ENCODE measurements at regions not wholly inside any gene's neighbourhood (a gene's known extent, or its start where the extent isn't known, plus 50 kb on each side); places are given as distances from the start of the nearest gene placed in this dataset.

DNA sequence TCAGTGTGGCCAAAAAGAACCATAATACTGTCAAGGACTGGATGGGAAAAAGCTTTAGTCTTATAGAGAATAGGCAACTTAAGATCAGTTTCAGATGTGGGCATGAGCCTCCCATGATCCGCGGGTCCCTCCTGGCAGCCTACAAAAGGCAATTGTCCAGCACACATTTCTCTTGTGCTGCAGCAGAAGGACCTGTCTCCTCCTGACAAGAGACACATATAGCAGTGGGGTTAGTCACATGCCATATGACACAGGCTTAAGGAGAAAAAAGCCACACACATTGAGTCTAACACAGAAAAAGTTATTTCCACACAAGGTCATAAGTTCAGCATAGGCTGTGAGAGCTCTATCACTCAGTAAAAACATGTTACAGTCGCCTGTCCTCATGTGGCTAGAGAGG is 1378.7 kb upstream of the PRR20A start:
- no peak for ATAC-seq
- TF ChIP-seq TCF4 (CRISPR knock-in tag; IDR thresholded peaks at IDR 0.05; ENCODE audit: borderline replicate concordance) = no peak
- no peak for TF ChIP-seq ZNF70 (CRISPR knock-in tag; IDR thresholded peaks at IDR 0.05)
- TF ChIP-seq ZNF8 (CRISPR knock-in tag; IDR thresholded peaks at IDR 0.05) = no peak

DNA sequence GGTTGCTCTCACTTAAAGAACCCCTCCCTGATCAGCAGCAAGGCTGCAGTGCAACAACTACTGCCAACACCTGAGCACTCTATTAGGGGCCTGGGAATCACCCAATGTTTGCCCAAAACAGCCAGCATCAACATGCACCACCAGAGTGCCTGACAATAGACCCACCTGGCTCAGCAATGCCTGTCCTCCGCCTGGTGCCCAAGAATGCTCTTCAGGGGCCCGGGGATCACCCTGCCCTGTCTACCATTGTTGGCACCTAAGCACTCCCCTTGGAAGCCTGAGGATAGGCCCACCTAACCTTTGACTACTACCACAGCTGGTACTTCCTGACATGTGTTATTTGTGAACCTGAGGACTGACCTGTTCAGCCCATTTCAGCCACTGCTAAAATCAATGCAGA is 1363.1 kb upstream of the PRR20A start:
- no peak for ATAC-seq
- TF ChIP-seq PPARA (CRISPR knock-in tag; IDR thresholded peaks at IDR 0.05; ENCODE audit: borderline replicate concordance) (no peak), ISL1 (CRISPR knock-in tag; IDR thresholded peaks at IDR 0.05) (no peak), CSRNP3 (CRISPR knock-in tag; IDR thresholded peaks at IDR 0.05) (no peak), ZC3H10 (CRISPR knock-in tag; IDR thresholded peaks at IDR 0.05) (no peak), ARNTL (CRISPR knock-in tag; IDR thresholded peaks at IDR 0.05; ENCODE audit: borderline replicate concordance, low read depth) (no peak), ZFP3 (CRISPR knock-in tag; IDR thresholded peaks at IDR 0.05) (no peak), ZNF70 (CRISPR knock-in tag; IDR thresholded peaks at IDR 0.05) (no peak), ESRRG (CRISPR knock-in tag; IDR thresholded peaks at IDR 0.05) (no peak), ZNF8 (CRISPR knock-in tag; IDR thresholded peaks at IDR 0.05) (no peak), TOX (CRISPR knock-in tag; IDR thresholded peaks at IDR 0.05; ENCODE audit: borderline replicate concordance) (no peak), ZFP30 (CRISPR knock-in tag; IDR thresholded peaks at IDR 0.05) (no peak), CSDC2 (CRISPR knock-in tag; IDR thresholded peaks at IDR 0.05) (no peak), ZNF565 (CRISPR knock-in tag; conservative IDR thresholded peaks at IDR 0.05; ENCODE audit: low read depth) (no peak), TSHZ2 (CRISPR knock-in tag; IDR thresholded peaks at IDR 0.05) (no peak)

GRCh38 chr13:55783841-55784240 is 1356.9 kb upstream of the PRR20A start:
- no peak for ATAC-seq
- TF ChIP-seq, protein P1, sequence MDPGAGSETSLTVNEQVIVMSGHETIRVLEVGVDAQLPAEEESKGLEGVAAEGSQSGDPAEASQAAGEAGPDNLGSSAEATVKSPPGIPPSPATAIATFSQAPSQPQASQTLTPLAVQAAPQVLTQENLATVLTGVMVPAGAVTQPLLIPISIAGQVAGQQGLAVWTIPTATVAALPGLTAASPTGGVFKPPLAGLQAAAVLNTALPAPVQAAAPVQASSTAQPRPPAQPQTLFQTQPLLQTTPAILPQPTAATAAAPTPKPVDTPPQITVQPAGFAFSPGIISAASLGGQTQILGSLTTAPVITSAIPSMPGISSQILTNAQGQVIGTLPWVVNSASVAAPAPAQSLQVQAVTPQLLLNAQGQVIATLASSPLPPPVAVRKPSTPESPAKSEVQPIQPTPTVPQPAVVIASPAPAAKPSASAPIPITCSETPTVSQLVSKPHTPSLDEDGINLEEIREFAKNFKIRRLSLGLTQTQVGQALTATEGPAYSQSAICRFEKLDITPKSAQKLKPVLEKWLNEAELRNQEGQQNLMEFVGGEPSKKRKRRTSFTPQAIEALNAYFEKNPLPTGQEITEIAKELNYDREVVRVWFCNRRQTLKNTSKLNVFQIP (CRISPR knock-in tag; IDR thresholded peaks at IDR 0.05; ENCODE audit: borderline replicate concordance, low read depth) = no peak
- TF ChIP-seq BACH2 (CRISPR knock-in tag; IDR thresholded peaks at IDR 0.05; ENCODE audit: borderline replicate concordance) (no peak), ZC3H10 (CRISPR knock-in tag; IDR thresholded peaks at IDR 0.05) (no peak), ZNF8 (CRISPR knock-in tag; IDR thresholded peaks at IDR 0.05) (no peak), PPARA (CRISPR knock-in tag; IDR thresholded peaks at IDR 0.05; ENCODE audit: borderline replicate concordance) (no peak), TOX (CRISPR knock-in tag; IDR thresholded peaks at IDR 0.05; ENCODE audit: borderline replicate concordance) (no peak), ZNF70 (CRISPR knock-in tag; IDR thresholded peaks at IDR 0.05) (no peak), ZNF565 (CRISPR knock-in tag; conservative IDR thresholded peaks at IDR 0.05; ENCODE audit: low read depth) (no peak), CSDC2 (CRISPR knock-in tag; IDR thresholded peaks at IDR 0.05) (no peak)

- TF ChIP-seq ZNF565 (CRISPR knock-in tag; conservative IDR thresholded peaks at IDR 0.05; ENCODE audit: low read depth) (no peak), OSR1 (CRISPR knock-in tag; IDR thresholded peaks at IDR 0.05) (no peak), ISL1 (CRISPR knock-in tag; IDR thresholded peaks at IDR 0.05) (no peak)
- TF ChIP-seq, protein P2, sequence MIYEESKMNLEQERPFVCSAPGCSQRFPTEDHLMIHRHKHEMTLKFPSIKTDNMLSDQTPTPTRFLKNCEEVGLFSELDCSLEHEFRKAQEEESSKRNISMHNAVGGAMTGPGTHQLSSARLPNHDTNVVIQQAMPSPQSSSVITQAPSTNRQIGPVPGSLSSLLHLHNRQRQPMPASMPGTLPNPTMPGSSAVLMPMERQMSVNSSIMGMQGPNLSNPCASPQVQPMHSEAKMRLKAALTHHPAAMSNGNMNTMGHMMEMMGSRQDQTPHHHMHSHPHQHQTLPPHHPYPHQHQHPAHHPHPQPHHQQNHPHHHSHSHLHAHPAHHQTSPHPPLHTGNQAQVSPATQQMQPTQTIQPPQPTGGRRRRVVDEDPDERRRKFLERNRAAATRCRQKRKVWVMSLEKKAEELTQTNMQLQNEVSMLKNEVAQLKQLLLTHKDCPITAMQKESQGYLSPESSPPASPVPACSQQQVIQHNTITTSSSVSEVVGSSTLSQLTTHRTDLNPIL (CRISPR knock-in tag; IDR thresholded peaks at IDR 0.05; ENCODE audit: low read depth) = no peak
- no peak for ATAC-seq
Observed at GRCh38 chr13:55788548-55788947, 1352.2 kb upstream of the PRR20A start.
